Mammary epithelial cell (primary cell): ENCODE measurements at regions not wholly inside any gene's neighbourhood (a gene's known extent, or its start where the extent isn't known, plus 50 kb on each side); places are given as distances from the start of the nearest gene placed in this dataset.

Experiments
- CTCF ChIP-seq, 2 donors: IDR thresholded peaks in 1 of 2; conservative IDR thresholded peaks in 1 of 2; 2 replicates each; pipeline ENCODE4 v1.5.1; 2011 to 2012; ENCODE audit warnings: inconsistent platforms in 2 of 2, low read length in 2 of 2, mild to moderate bottlenecking in 2 of 2, control low read depth in 1 of 2, low read depth in 1 of 2; ENCODE audit not compliant: insufficient read depth in 1 of 2; ENCODE audit errors: extremely low read depth in 1 of 2
- EZH2 ChIP-seq: IDR thresholded peaks from 2 replicates; pipeline ENCODE4 v1.6.1; 2012; ENCODE audit warnings: low read length, inconsistent platforms, borderline replicate concordance

DNA sequence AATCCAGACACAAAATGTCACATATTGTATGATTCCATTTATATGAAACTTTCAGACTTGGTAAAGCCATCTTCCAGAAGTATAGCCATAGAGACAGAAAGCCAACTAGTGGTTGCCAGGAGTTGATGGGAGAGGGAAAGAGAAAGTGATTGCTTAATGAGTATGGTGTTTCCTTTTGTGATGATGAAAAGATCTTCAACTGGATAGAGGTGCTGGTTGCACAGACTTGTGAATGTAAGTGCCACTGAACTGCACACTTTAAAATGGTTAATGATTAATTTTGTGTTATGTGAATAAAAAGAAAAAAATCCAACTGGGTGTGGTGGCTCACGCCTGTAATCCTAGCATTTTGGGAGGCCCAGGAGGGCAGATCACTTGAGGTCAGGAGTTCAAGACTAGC lies 135.3 kb upstream of the SLC1A4 start:
- TF ChIP-seq CTCF (conservative IDR thresholded peaks at IDR 0.05 in 1 of 2, IDR thresholded peaks at IDR 0.05 in 1 of 2; ENCODE audit: extremely low read depth in 1 of 2, insufficient read depth in 1 of 2, low read depth in 1 of 2, low read length in 2 of 2) (no peak), EZH2 (no peak)
